Type B pancreatic cell (in vitro differentiated cells): ENCODE measurements at regions not wholly inside any gene's neighbourhood (a gene's known extent, or its start where the extent isn't known, plus 50 kb on each side); places are given as distances from the start of the nearest gene placed in this dataset.

Experiments
- DNase-seq: peaks from one replicate; pipeline ENCODE4 v3.0.0; 2021; ENCODE audit warnings: mixed read lengths; ENCODE audit not compliant: unreplicated experiment; ENCODE audit errors: extremely low spot score
- H3K27ac Mint-ChIP-seq: 2 replicates; pipeline ENCODE4 v1.8.0; 2021; ENCODE audit warnings: mild to moderate bottlenecking, mixed read lengths
- H3K27me3 Mint-ChIP-seq: 2 replicates; pipeline ENCODE4 v1.8.0; 2021; ENCODE audit warnings: mixed read lengths
- H3K36me3 Mint-ChIP-seq: 2 replicates; pipeline ENCODE4 v1.8.0; 2021; ENCODE audit warnings: mixed read lengths
- H3K4me1 Mint-ChIP-seq: one replicate; pipeline ENCODE4 v1.8.0; 2021; ENCODE audit warnings: mixed read lengths; ENCODE audit not compliant: unreplicated experiment
- H3K4me3 Mint-ChIP-seq: 2 replicates; pipeline ENCODE4 v1.8.0; 2021; ENCODE audit warnings: mild to moderate bottlenecking, mixed read lengths
- H3K9me3 Mint-ChIP-seq: 2 replicates; pipeline ENCODE4 v1.8.0; 2021; ENCODE audit warnings: mixed read lengths
- TF ChIP-seq, protein P1 (sequence below): fragments of 200-600 bp; sonication (generic); conservative IDR thresholded peaks from 2 replicates; pipeline ENCODE4 v1.5.0; 2021; ENCODE audit warnings: antibody characterized with exemption, mild to moderate bottlenecking

DNA sequence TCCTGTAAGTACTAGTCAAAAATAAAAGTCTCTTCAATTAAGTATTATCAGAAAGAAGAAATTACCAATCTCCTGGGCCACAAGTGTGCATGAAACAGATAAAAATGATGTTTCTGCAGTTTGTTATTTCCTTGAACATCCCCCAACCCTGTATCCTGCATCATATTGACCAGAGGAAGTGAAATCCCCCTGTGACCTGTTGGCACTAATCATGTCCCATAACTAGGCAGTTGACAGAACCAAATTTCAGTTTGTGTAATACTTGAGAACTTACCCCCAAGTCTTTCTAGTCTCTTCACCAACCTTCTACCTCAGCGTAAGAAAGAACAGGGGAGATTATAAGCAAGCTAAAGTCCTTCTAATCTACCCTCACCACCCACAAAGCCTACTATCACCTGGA is 368.2 kb upstream of the PDE4D start:
- Mint-ChIP-seq H3K9me3 (no peaks in the 10 kb centered on the region), H3K36me3 (no peaks in the 10 kb centered on the region), H3K4me1 (peaks cover 4% of the 10 kb centered on the region), H3K27me3 (no peaks in the 10 kb centered on the region), H3K27ac (no peak overlapping the region), H3K4me3 (no peak overlapping the region)
- no peak for DNase-seq
- TF ChIP-seq, protein P1, sequence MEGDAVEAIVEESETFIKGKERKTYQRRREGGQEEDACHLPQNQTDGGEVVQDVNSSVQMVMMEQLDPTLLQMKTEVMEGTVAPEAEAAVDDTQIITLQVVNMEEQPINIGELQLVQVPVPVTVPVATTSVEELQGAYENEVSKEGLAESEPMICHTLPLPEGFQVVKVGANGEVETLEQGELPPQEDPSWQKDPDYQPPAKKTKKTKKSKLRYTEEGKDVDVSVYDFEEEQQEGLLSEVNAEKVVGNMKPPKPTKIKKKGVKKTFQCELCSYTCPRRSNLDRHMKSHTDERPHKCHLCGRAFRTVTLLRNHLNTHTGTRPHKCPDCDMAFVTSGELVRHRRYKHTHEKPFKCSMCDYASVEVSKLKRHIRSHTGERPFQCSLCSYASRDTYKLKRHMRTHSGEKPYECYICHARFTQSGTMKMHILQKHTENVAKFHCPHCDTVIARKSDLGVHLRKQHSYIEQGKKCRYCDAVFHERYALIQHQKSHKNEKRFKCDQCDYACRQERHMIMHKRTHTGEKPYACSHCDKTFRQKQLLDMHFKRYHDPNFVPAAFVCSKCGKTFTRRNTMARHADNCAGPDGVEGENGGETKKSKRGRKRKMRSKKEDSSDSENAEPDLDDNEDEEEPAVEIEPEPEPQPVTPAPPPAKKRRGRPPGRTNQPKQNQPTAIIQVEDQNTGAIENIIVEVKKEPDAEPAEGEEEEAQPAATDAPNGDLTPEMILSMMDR = no peak

DNA sequence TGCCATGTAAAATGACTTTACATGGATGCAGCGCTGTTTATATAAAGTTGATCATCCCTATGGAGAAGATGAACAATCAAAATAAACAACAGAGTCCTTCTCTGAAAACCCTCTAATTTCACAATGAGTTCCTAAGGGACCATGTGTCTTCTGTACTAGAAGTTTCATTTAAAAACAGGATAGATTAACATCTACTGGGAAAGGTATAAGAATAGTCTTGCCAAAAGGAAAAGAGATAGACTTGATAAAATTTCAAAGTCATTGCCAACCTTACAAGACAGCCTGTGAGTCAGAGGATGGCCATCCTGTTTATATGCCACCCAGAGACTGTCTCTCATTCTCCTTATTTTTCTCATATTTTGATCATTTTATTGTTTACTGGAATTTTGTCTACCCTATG is 367.1 kb upstream of the PDE4D start:
- H3K27me3 Mint-ChIP-seq = no peaks in the 10 kb centered on the region
- H3K4me1 Mint-ChIP-seq = peaks cover 4% of the 10 kb centered on the region
- DNase-seq = no peak
- no peaks in the 10 kb centered on the region for H3K36me3 Mint-ChIP-seq
- no peak overlapping the region for H3K4me3 Mint-ChIP-seq
- no peaks in the 10 kb centered on the region for H3K9me3 Mint-ChIP-seq
- TF ChIP-seq, protein P1 = no peak
- no peak overlapping the region for H3K27ac Mint-ChIP-seq

DNA sequence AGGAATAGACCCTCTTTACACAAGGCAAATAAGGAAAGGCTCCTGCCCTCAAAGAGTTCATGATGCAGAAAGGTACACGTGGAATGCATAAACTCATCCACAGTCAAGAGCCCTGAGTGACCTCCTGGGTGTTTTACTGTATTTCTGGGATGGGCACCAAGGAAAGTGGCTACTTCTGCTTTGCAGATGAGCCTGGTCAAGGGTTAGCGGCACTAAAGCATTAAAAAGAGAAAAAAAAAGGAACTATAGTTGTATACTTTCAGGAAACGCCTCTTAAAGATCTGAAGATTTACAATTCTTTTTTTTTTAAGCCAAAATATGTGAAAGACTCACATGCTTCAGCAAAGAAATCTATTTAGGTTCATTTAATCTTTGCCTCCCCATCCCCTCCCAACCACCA is 366.2 kb upstream of the PDE4D start:
- H3K36me3 Mint-ChIP-seq = no peaks in the 10 kb centered on the region
- no peak for DNase-seq
- H3K27me3 Mint-ChIP-seq = no peaks in the 10 kb centered on the region
- no peaks in the 10 kb centered on the region for H3K9me3 Mint-ChIP-seq
- TF ChIP-seq, protein P1 = no peak
- H3K4me3 Mint-ChIP-seq = no peak overlapping the region
- H3K27ac Mint-ChIP-seq = no peak overlapping the region
- H3K4me1 Mint-ChIP-seq = peaks cover 4% of the 10 kb centered on the region

DNA sequence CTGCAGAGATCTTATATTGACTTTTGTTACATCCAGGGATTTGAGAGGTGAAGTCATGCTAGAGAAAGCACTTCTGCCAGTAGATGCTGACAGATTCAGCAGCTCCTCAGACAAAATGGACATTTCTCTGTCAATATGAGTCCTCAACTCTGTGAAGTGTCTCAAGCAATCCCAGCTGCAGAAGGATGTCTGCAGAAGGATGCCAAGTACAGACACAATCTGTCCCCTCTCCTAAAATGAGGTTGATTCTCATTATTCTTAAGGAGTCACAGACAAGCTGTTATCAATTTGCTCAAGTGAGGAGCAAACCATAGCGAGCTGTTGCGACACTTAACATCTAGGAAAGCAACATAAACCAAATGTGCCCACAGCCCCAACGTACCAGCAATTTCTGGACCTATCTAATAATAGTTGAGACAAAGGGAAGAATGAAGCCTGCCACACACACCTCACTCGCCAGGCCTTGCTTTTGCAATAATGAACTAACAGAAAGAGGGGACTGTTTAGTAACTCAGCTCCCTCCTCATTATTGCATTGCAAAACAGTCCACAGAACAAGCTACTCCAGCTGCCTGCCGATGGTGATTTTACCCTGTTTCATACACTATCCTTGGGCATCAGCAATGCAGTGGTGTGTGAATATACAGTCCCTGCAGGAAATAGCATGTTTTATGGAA is 364.2 kb upstream of the PDE4D start:
- no peaks in the 10 kb centered on the region for H3K36me3 Mint-ChIP-seq
- no peaks in the 10 kb centered on the region for H3K27me3 Mint-ChIP-seq
- H3K9me3 Mint-ChIP-seq = no peaks in the 10 kb centered on the region
- peaks cover 4% of the 10 kb centered on the region for H3K4me1 Mint-ChIP-seq
- H3K4me3 Mint-ChIP-seq = no peak overlapping the region
- DNase-seq = no peak
- TF ChIP-seq, protein P1 = no peak
- H3K27ac Mint-ChIP-seq = no peak overlapping the region

GRCh38 chr5:60256546-60256945 is 363.0 kb upstream of the PDE4D start:
- Mint-ChIP-seq H3K27ac (no peak overlapping the region), H3K4me3 (no peak overlapping the region), H3K36me3 (no peaks in the 10 kb centered on the region), H3K4me1 (peaks cover 4% of the 10 kb centered on the region), H3K27me3 (no peaks in the 10 kb centered on the region), H3K9me3 (no peaks in the 10 kb centered on the region)
- DNase-seq = no peak
- TF ChIP-seq, protein P1 = no peak

DNA sequence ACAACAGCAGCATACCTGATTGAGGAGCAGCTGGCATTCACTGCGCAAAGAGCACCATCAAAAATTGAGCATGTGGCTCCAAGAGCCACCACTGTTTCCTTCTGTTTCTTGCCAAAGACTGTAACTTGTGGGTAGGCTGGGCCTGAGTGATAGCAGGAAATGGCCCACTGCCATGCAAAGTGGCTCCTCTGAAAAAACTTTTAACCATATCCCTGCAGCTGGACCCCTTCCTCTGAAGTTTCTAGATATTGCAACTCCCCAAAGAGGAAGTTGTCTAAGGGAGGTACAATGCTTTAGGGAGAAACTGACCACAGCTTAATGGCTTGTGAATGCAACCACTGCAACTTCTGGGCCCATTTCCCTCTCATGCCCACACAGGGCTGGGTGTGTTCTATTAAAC is 355.4 kb upstream of the PDE4D start:
- H3K36me3 Mint-ChIP-seq = no peaks in the 10 kb centered on the region
- no peak overlapping the region for H3K4me3 Mint-ChIP-seq
- H3K4me1 Mint-ChIP-seq = no peaks in the 10 kb centered on the region
- H3K27ac Mint-ChIP-seq = no peak overlapping the region
- no peaks in the 10 kb centered on the region for H3K27me3 Mint-ChIP-seq
- TF ChIP-seq, protein P1 = no peak
- DNase-seq = no peak
- peaks cover 5% of the 10 kb centered on the region for H3K9me3 Mint-ChIP-seq
